ENCODE measurements at regions not wholly inside any gene's neighbourhood (a gene's known extent, or its start where the extent isn't known, plus 50 kb on each side); places are given as distances from the start of the nearest gene placed in this dataset.

DNA sequence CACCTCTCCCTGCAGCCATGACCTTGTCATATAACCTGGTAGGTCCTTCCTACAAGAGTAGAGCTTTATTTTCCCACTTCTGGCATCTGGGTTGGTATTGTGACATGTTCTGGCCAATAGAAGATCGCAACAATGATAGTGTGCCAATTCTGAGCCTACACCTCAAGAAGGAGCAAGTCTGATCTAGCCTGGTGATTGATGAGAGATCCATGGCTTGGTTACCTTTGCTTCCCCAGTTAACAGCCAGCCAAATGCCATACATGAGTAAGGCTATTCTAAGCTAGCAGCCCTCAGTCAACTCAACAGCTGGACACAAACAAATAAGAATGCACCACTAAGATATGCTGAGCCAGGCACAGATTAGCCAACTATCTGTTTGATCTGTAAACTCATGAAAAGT, 226.7 kb downstream of the LMO4 start:
- TF ChIP-seq POLR2AphosphoS5 (IDR thresholded peaks at IDR 0.05; ENCODE audit: low read depth, low read length) (no peak), POLR2A (IDR thresholded peaks at IDR 0.05; ENCODE audit: low read depth, low read length) (no peak), TAF1 (IDR thresholded peaks at IDR 0.05; ENCODE audit: low read depth, low read length) (no peak)
